Fibroblast of lung (primary cell): ENCODE measurements at regions not wholly inside any gene's neighbourhood (a gene's known extent, or its start where the extent isn't known, plus 50 kb on each side); places are given as distances from the start of the nearest gene placed in this dataset.

Source experiments
- EZH2 ChIP-seq: IDR thresholded peaks from 2 replicates; pipeline ENCODE4 v1.5.1; 2012; ENCODE audit warnings: low read length, control low read depth, mild to moderate bottlenecking; ENCODE audit errors: missing control alignments
- TF ChIP-seq, protein P1 (sequence below), 2 donors: IDR thresholded peaks in 1 of 2; conservative IDR thresholded peaks in 1 of 2; 1 replicate in 1 of 2; 2 replicates in 1 of 2; pipeline ENCODE4 v1.5.1; 2011 to 2012; ENCODE audit warnings: low read length in 2 of 2, control low read depth in 1 of 2, inconsistent platforms in 1 of 2, low read depth in 1 of 2, mild to moderate bottlenecking in 1 of 2

- TF ChIP-seq EZH2 = no peak
- TF ChIP-seq, protein P1, sequence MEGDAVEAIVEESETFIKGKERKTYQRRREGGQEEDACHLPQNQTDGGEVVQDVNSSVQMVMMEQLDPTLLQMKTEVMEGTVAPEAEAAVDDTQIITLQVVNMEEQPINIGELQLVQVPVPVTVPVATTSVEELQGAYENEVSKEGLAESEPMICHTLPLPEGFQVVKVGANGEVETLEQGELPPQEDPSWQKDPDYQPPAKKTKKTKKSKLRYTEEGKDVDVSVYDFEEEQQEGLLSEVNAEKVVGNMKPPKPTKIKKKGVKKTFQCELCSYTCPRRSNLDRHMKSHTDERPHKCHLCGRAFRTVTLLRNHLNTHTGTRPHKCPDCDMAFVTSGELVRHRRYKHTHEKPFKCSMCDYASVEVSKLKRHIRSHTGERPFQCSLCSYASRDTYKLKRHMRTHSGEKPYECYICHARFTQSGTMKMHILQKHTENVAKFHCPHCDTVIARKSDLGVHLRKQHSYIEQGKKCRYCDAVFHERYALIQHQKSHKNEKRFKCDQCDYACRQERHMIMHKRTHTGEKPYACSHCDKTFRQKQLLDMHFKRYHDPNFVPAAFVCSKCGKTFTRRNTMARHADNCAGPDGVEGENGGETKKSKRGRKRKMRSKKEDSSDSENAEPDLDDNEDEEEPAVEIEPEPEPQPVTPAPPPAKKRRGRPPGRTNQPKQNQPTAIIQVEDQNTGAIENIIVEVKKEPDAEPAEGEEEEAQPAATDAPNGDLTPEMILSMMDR (conservative IDR thresholded peaks at IDR 0.05 in 1 of 2, IDR thresholded peaks at IDR 0.05 in 1 of 2; ENCODE audit: low read depth in 1 of 2, low read length in 2 of 2) = no peak
These were observed 809.6 kb downstream of the PDHA2 start for GRCh38 chr4:96649536-96649935.
